ENCODE measurements at regions not wholly inside any gene's neighbourhood (a gene's known extent, or its start where the extent isn't known, plus 50 kb on each side); places are given as distances from the start of the nearest gene placed in this dataset.
A peak's percentile ranks its signal among the peaks of the same experiment; 100 is the strongest.

DNA sequence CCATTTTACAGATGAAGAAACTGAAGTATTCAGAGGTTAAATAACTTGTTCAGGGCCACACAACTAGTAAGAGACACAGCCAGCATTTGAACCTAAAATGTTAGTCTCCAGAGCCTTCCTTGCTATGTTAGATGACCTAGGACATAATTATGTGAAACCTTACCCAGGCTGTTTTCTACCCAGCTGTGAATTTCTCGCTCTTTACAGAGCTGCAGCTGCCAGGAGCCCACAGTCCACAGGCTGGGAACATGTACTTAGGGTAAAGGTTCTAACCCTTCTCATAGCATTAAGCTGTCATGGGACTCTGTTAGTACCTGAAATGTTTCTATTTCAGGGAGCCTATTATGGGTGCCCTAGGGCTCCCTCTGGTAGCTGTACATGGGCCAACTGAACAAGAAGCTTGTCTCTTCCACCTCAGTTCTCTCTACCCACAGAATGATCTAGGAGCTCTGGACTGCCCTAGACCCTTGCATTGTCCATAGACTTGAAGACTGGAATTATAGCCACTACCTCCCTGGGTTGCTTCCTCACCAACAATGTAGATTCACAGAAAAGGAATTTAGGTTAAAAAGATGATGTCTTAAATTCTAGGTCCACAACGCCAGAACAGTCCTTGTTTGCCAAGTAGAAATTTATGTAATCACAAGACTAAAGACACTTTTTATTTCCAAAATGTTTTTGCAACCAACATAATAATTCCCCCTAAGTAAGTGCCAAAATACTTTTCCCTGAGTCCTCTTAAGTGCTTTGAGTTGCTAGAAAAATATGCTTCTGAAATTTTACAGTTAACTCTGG lies 262.9 kb downstream of the PIK3R1 start:
- H3K4me3 ChIP-seq (ENCODE audit: low read depth, low read length) = no peak overlapping the region
- peak; percentile 61 for DNase-seq (ENCODE audit: low read depth)
- TF ChIP-seq, protein P1, sequence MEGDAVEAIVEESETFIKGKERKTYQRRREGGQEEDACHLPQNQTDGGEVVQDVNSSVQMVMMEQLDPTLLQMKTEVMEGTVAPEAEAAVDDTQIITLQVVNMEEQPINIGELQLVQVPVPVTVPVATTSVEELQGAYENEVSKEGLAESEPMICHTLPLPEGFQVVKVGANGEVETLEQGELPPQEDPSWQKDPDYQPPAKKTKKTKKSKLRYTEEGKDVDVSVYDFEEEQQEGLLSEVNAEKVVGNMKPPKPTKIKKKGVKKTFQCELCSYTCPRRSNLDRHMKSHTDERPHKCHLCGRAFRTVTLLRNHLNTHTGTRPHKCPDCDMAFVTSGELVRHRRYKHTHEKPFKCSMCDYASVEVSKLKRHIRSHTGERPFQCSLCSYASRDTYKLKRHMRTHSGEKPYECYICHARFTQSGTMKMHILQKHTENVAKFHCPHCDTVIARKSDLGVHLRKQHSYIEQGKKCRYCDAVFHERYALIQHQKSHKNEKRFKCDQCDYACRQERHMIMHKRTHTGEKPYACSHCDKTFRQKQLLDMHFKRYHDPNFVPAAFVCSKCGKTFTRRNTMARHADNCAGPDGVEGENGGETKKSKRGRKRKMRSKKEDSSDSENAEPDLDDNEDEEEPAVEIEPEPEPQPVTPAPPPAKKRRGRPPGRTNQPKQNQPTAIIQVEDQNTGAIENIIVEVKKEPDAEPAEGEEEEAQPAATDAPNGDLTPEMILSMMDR (IDR thresholded peaks at IDR 0.05; ENCODE audit: insufficient read depth, low read depth, low read length) = no peak

DNA sequence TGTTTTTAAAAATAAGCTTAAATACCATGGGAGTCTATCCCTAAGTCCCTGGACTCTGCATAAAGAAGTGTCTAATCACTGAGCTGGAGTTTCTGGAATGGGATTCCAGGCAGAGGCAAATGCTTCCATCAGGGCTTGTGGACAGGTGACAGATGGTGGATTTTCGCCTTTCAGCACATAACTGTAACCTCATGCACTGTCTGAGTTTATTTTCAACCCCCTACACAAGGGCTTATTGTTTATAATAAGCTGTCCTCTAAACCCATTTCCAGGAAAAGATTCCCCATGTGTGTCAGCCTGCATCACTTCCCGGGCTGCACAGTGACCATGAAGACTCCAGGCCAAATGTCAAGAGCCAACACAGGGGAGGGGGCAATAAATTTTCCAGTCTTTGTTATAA lies 264.0 kb downstream of the PIK3R1 start:
- DNase-seq (ENCODE audit: low read depth) = peak; percentile 15
- no peak overlapping the region for H3K4me3 ChIP-seq (ENCODE audit: low read depth, low read length)
- TF ChIP-seq, protein P1 (IDR thresholded peaks at IDR 0.05; ENCODE audit: insufficient read depth, low read depth, low read length) = no peak

DNA sequence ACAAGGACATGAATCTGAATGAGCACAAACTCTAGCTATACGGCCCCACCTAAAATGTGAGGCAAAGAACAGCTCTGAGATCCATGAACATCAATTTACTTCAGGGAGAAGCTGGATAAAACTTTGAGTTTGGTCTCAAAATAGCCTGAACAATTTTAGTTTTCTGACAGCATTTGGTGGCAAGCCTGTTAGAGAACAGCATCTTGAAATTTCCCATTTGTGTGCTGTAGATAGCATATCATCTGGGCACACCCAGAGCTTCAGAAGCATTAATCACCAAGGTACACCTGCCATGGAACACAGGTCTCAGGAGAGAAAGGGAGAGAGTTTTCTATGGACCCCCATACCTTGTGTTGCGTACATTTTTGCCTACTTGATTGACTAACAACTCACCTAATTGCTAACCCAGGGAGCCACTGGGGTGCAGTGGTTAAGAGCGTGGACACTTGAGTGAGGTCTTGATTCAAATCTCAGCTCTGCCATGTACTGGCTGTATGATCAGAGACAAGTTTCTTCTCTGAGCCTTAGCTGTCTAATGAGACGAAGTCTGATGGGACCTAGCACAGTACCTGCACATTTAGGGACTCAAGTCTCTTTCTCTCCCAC lies 264.9 kb downstream of the PIK3R1 start:
- TF ChIP-seq, protein P1 (IDR thresholded peaks at IDR 0.05; ENCODE audit: insufficient read depth, low read depth, low read length) = no peak
- no peak for DNase-seq (ENCODE audit: low read depth)
- no peak overlapping the region for H3K4me3 ChIP-seq (ENCODE audit: low read depth, low read length)

DNA sequence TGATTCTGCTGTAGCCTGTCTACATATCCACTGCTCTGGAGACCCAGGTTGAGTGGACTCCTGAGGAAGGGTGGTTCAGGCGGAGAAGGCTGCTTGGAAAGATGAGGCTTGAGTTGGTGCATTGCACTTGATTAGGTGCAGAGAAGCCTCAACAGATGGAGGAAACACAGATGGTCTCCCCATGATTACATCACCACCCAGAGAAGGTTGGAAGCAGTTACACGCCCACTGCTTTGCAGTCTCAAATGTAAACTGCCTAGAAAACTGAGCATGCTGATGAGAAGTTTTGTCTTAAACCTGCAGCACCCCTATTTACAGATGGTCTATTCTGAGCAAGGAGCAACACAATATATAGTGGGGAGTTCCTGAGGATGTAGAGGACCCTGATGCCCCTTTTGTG lies 266.6 kb downstream of the PIK3R1 start:
- TF ChIP-seq, protein P1 (IDR thresholded peaks at IDR 0.05; ENCODE audit: insufficient read depth, low read depth, low read length) = no peak
- peak; percentile 32 for DNase-seq (ENCODE audit: low read depth)
- no peak overlapping the region for H3K4me3 ChIP-seq (ENCODE audit: low read depth, low read length)

GRCh38 chr5:68484307-68485068 lies 268.9 kb downstream of the PIK3R1 start:
- H3K4me3 ChIP-seq (ENCODE audit: low read depth, low read length) = no peak overlapping the region
- peak; percentile 91 for DNase-seq (ENCODE audit: low read depth)
- TF ChIP-seq, protein P1 (IDR thresholded peaks at IDR 0.05; ENCODE audit: insufficient read depth, low read depth, low read length) = no peak

- TF ChIP-seq, protein P1 (IDR thresholded peaks at IDR 0.05; ENCODE audit: insufficient read depth, low read depth, low read length) = no peak
- no peak for DNase-seq (ENCODE audit: low read depth)
- H3K4me3 ChIP-seq (ENCODE audit: low read depth, low read length) = no peak overlapping the region
Measured at GRCh38 chr5:68489556-68489955, 274.0 kb downstream of the PIK3R1 start.

Data from fibroblast of villous mesenchyme (primary cell).